ENCODE measurements at regions not wholly inside any gene's neighbourhood (a gene's known extent, or its start where the extent isn't known, plus 50 kb on each side); places are given as distances from the start of the nearest gene placed in this dataset.

- CTCF ChIA-PET = no interaction called here
- no peak overlapping the region for H3K27ac Mint-ChIP-seq
- no peaks in the 10 kb centered on the region for H3K36me3 Mint-ChIP-seq
- DNase-seq (no peak), ATAC-seq (no peak)
- no peak overlapping the region for H3K4me3 Mint-ChIP-seq
- no peaks in the 10 kb centered on the region for H3K4me1 Mint-ChIP-seq
- H3K9me3 Mint-ChIP-seq (ENCODE audit: low read depth) = peaks cover 7% of the 10 kb centered on the region
- no peaks in the 10 kb centered on the region for H3K27me3 Mint-ChIP-seq
Measured at GRCh38 chr2:52955079-52955478, 812.5 kb upstream of the CHAC2 start.

DNA sequence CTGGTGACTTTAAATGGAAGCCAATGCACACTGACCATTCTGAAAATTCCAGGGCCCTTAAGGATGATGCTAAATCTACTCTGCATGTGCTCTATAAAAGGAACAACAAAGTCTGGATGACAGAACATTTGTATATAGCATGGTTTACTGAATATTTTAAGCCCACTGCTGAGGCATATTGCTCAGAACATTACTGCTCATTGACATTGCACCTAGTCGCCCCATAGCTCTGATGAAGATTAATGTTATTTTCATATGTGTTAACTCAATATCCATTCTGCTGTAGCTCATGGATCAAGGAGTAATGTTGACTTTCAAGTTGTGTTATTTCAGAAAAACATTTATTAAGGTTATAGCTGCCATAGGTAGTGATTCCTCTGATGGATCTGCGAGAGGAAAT, 827.5 kb upstream of the CHAC2 start:
- no peak for ATAC-seq

DNA sequence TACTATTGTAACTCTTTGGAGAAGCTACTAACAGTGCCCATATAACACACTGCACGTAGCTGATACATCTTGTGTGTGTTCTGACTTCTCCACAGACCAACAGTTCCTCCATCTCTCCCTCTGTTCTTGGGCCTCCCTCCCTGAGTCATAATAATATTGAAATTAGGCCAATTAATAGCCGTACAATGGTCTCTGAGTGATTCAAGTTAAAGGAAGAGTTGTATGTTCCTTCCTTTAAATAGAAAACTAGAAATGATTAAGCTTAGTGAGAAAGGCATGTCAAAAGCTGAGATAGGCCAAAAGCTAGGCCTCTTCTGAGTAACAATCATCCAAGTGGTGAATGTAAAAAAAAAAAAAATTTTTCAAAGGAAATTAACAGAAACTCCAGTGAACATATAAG, 828.4 kb upstream of the CHAC2 start:
- Mint-ChIP-seq H3K27me3 (no peaks in the 10 kb centered on the region), H3K9me3 (ENCODE audit: low read depth) (peaks cover 4% of the 10 kb centered on the region), H3K27ac (no peak overlapping the region), H3K36me3 (no peaks in the 10 kb centered on the region), H3K4me1 (peaks cover 9% of the 10 kb centered on the region), H3K4me3 (no peak overlapping the region)
- ATAC-seq (no peak), DNase-seq (no peak)
- CTCF ChIA-PET = no interaction called here

More for the DNA sequence above, 827.5 kb upstream of the CHAC2 start:
- DNase-seq = no peak
- peaks cover 8% of the 10 kb centered on the region for H3K4me1 Mint-ChIP-seq
- H3K27me3 Mint-ChIP-seq = no peaks in the 10 kb centered on the region
- CTCF ChIA-PET = no interaction called here
- peaks cover 4% of the 10 kb centered on the region for H3K9me3 Mint-ChIP-seq (ENCODE audit: low read depth)
- H3K27ac Mint-ChIP-seq = no peak overlapping the region
- H3K4me3 Mint-ChIP-seq = no peak overlapping the region
- H3K36me3 Mint-ChIP-seq = no peaks in the 10 kb centered on the region

DNA sequence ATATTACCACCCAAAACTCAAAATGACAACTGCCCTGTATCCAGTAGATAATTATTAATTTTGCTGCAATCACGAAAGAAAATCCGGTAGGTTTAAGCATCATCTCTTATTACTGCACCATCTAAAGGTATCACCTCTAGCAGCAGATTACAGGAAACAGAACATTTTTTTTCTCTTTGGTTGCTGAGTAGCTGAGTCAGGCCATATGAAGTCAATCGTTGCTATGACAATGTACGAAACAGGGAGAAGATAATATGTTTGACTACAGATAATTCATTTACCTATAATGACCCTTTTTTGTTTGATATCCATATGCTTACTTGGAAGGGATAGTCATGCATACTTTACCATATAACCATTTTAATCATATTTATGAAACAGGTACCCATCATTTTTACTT, 831.6 kb upstream of the CHAC2 start:
- no peaks in the 10 kb centered on the region for H3K27me3 Mint-ChIP-seq
- H3K4me1 Mint-ChIP-seq = peaks cover 10% of the 10 kb centered on the region
- DNase-seq = no peak
- no peak for ATAC-seq
- CTCF ChIA-PET = no interaction called here
- H3K36me3 Mint-ChIP-seq = no peaks in the 10 kb centered on the region
- no peak overlapping the region for H3K4me3 Mint-ChIP-seq
- peaks cover 9% of the 10 kb centered on the region for H3K9me3 Mint-ChIP-seq (ENCODE audit: low read depth)
- H3K27ac Mint-ChIP-seq = no peak overlapping the region

GRCh38 chr2:52934920-52935640, 832.5 kb upstream of the CHAC2 start:
- Mint-ChIP-seq H3K9me3 (ENCODE audit: low read depth) (peaks cover 7% of the 10 kb centered on the region), H3K4me3 (peak overlapping the region; percentile 39), H3K27me3 (no peaks in the 10 kb centered on the region), H3K27ac (no peak overlapping the region), H3K36me3 (no peaks in the 10 kb centered on the region), H3K4me1 (peaks cover 10% of the 10 kb centered on the region)
- ATAC-seq = no peak
- DNase-seq = no peak
- CTCF ChIA-PET = no interaction called here

DNA sequence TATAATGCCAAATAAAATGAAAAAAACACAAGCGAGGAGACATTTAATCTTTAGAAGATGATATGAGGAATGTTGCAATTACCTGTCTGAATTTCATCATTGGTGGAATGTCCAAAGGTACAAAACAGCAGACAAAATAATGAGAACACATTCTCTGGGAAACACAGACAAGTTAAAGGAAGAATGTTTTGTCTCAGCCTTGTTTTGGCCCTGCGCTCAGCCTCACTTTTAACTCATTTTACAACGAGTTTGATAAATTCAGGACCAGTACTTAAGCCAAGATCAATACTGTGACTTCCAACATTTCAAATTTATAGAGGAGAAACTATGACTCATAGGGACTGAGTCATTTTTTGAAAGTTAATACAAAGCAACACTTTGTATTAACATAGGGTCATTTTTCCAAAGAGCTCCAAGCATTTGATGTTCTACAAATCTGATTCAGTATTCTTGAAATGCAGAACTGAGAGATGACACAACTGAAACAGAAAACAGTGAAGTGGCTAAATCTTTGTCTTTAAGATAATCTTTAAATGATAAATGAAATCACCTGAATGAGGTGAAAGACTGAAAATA, 833.2 kb upstream of the CHAC2 start:
- CTCF ChIA-PET = no interaction called here
- H3K36me3 Mint-ChIP-seq = no peaks in the 10 kb centered on the region
- no peak overlapping the region for H3K4me3 Mint-ChIP-seq
- peaks cover 7% of the 10 kb centered on the region for H3K9me3 Mint-ChIP-seq (ENCODE audit: low read depth)
- no peak for DNase-seq
- H3K27ac Mint-ChIP-seq = no peak overlapping the region
- no peaks in the 10 kb centered on the region for H3K27me3 Mint-ChIP-seq
- peaks cover 10% of the 10 kb centered on the region for H3K4me1 Mint-ChIP-seq
- ATAC-seq = no peak

DNA sequence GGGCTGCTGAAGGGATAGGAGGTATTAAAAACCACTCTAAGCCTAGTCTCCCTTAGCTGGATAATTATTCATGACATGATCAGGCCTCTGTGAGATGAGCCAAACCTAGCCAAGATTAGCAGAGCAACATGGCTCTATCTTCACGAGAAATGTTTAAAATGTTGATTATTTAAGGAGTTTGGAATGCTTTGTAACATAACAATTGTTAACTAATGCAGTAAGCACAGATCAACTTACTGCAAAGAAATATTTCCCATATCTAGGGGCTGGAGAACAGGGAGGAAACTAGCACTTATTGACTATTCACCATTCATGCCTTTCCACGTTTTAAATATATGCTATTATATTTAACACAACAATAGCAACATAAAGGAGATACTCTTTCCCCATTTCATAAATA, 833.7 kb upstream of the CHAC2 start:
- Mint-ChIP-seq H3K9me3 (ENCODE audit: low read depth) (peaks cover 7% of the 10 kb centered on the region), H3K27ac (no peak overlapping the region), H3K4me1 (peaks cover 10% of the 10 kb centered on the region), H3K36me3 (no peaks in the 10 kb centered on the region), H3K4me3 (no peak overlapping the region), H3K27me3 (no peaks in the 10 kb centered on the region)
- no peak for ATAC-seq
- DNase-seq = no peak
- CTCF ChIA-PET = no interaction called here

- Mint-ChIP-seq H3K4me3 (no peak overlapping the region), H3K9me3 (ENCODE audit: low read depth) (peaks cover 8% of the 10 kb centered on the region), H3K27ac (no peak overlapping the region), H3K4me1 (peaks cover 10% of the 10 kb centered on the region), H3K27me3 (no peaks in the 10 kb centered on the region), H3K36me3 (no peaks in the 10 kb centered on the region)
- CTCF ChIA-PET = no interaction called here
- DNase-seq (no peak), ATAC-seq (no peak)
Measured at GRCh38 chr2:52931660-52932059, 835.9 kb upstream of the CHAC2 start.

GRCh38 chr2:52929412-52929811, 838.2 kb upstream of the CHAC2 start:
- CTCF ChIA-PET = no interaction called here
- peaks cover 8% of the 10 kb centered on the region for H3K9me3 Mint-ChIP-seq (ENCODE audit: low read depth)
- H3K27me3 Mint-ChIP-seq = no peaks in the 10 kb centered on the region
- DNase-seq (no peak), ATAC-seq (no peak)
- H3K27ac Mint-ChIP-seq = no peak overlapping the region
- no peak overlapping the region for H3K4me3 Mint-ChIP-seq
- H3K4me1 Mint-ChIP-seq = peaks cover 2% of the 10 kb centered on the region
- no peaks in the 10 kb centered on the region for H3K36me3 Mint-ChIP-seq

DNA sequence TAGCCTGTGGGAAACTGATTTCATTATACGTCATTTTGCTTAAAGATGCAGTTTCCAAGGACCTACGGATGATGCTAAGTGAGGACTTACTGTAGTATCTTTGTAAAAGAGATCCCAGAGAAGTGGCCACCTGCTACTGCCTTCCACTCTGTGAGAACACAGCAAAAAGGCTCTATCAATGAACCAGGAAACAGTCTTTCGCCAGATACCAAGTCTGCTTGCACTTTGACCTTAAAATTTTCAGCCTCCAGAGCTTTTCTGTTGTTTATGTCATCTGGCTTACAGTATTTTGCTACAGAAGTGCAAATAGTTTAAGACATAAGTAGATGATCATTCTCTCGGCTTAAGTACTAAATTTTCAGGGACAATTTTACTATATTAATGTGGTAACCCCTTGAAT, 847.9 kb upstream of the CHAC2 start:
- Mint-ChIP-seq H3K4me1 (no peaks in the 10 kb centered on the region), H3K4me3 (no peak overlapping the region), H3K27me3 (no peaks in the 10 kb centered on the region), H3K9me3 (ENCODE audit: low read depth) (no peaks in the 10 kb centered on the region), H3K36me3 (no peaks in the 10 kb centered on the region), H3K27ac (no peak overlapping the region)
- CTCF ChIA-PET = no interaction called here
- no peak for DNase-seq
- no peak for ATAC-seq

DNA sequence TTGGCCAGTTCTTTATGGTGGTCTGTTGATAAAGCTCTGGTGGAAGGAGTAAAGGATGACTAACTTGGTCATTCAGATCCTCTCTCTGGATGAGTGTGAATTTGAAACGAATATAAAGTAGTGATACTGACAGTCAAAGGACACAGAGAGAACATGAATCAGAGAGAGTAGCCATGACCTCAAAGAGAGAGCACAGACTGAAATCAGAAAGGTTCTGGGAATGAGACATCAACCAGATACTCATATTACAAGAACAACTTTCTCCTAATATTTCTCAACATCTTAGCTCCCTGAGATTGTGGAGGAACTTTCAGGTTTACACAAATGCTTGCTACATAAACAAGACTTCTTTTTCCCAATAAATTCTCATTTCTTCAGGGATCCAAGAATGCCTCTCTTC, 849.1 kb upstream of the CHAC2 start:
- Mint-ChIP-seq H3K4me3 (no peak overlapping the region), H3K36me3 (no peaks in the 10 kb centered on the region), H3K4me1 (no peaks in the 10 kb centered on the region), H3K9me3 (ENCODE audit: low read depth) (no peaks in the 10 kb centered on the region), H3K27ac (no peak overlapping the region), H3K27me3 (no peaks in the 10 kb centered on the region)
- ATAC-seq (no peak), DNase-seq (no peak)
- CTCF ChIA-PET = no interaction called here

DNA sequence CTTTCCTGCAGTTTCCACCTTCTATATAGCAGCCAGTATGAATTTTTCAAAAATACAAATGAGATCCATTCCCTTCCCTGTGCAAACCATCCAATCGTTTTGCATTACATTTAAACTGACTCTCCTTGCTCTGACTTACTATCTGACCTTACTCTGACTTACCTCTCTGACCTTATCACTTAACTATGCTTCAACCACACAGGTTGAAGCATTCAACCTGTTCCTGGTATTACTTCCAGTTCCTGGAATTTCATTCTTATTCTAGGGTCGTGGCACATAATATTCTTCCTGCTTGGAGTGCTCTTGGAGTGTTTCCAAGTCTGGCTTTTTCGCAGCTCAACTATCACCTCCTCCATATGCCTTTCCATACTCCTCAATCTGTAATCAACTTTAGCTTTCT, 850.6 kb upstream of the CHAC2 start:
- Mint-ChIP-seq H3K4me3 (no peak overlapping the region), H3K27ac (no peak overlapping the region), H3K4me1 (no peaks in the 10 kb centered on the region), H3K9me3 (ENCODE audit: low read depth) (no peaks in the 10 kb centered on the region), H3K36me3 (no peaks in the 10 kb centered on the region), H3K27me3 (no peaks in the 10 kb centered on the region)
- CTCF ChIA-PET = no interaction called here
- DNase-seq (no peak), ATAC-seq (no peak)

- no peaks in the 10 kb centered on the region for H3K4me1 Mint-ChIP-seq
Measured at GRCh38 chr2:52904355-52904891, 863.2 kb upstream of the CHAC2 start.

DNA sequence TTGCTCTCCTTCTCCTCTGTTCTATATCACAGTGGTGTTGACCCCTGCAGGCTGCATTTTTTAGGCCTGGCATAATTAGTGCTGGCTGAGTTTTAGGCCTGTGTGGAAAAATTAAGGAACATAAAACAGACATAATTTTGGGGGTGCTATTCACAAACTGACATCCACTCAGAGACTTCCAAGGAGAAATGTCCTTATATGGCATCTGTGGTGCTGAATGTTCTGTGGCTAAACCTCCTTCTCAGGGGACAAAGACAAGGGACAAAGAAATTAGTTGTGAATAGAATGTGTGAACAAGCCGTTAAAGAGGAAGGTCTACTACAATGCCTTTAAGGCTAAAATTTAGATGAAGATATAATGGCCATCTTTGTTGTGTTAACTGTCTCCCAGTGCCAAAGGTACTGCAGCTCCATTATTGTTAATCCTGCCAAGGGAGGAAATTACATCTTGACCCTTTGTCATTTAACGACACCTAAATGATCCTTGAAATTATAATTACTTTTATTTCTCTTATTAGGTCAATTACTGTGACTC, 870.0 kb upstream of the CHAC2 start:
- no peak for DNase-seq
- no peaks in the 10 kb centered on the region for H3K27me3 Mint-ChIP-seq
- H3K36me3 Mint-ChIP-seq = no peaks in the 10 kb centered on the region
- ATAC-seq = no peak
- peaks cover 18% of the 10 kb centered on the region for H3K9me3 Mint-ChIP-seq (ENCODE audit: low read depth)
- H3K4me1 Mint-ChIP-seq = no peaks in the 10 kb centered on the region
- no peak overlapping the region for H3K27ac Mint-ChIP-seq
- H3K4me3 Mint-ChIP-seq = no peak overlapping the region
- CTCF ChIA-PET = no interaction called here

More at GRCh38 chr2:52904355-52904891, 863.2 kb upstream of the CHAC2 start:
- no peak overlapping the region for H3K4me3 Mint-ChIP-seq
- no peaks in the 10 kb centered on the region for H3K27me3 Mint-ChIP-seq
- H3K36me3 Mint-ChIP-seq = no peaks in the 10 kb centered on the region
- DNase-seq = no peak
- peaks cover 22% of the 10 kb centered on the region for H3K9me3 Mint-ChIP-seq (ENCODE audit: low read depth)
- CTCF ChIA-PET = no interaction called here
- ATAC-seq = no peak
- H3K27ac Mint-ChIP-seq = no peak overlapping the region
